NB4 (cell line): ENCODE measurements at regions not wholly inside any gene's neighbourhood (a gene's known extent, or its start where the extent isn't known, plus 50 kb on each side); places are given as distances from the start of the nearest gene placed in this dataset.

Experiments used
- DNase-seq: peaks from one replicate; pipeline ENCODE4 v3.0.0; 2010; ENCODE audit warnings: low read depth
- H3K4me3 ChIP-seq: one replicate; pipeline ENCODE4 v1.5.1; 2011; ENCODE audit warnings: mild to moderate bottlenecking, low read depth, low read length, moderate library complexity
- CTCF ChIP-seq: IDR thresholded peaks from one replicate; pipeline ENCODE4 v1.5.1; 2012; ENCODE audit warnings: low read depth, low read length
- MYC ChIP-seq: IDR thresholded peaks from 2 replicates; pipeline ENCODE4 v1.6.1; 2011; ENCODE audit warnings: low read depth, low read length
- POLR2A ChIP-seq: IDR thresholded peaks from 2 replicates; pipeline ENCODE4 v1.6.1; 2011; ENCODE audit warnings: mild to moderate bottlenecking; ENCODE audit not compliant: insufficient read length; ENCODE audit errors: extremely low read depth
- TF ChIP-seq, protein P1 (sequence below): IDR thresholded peaks from 2 replicates; pipeline ENCODE4 v1.6.1; 2011; ENCODE audit warnings: low read depth, low read length

GRCh38 chr7:42611289-42611928 lies 300.5 kb downstream of the C7orf25 start:
- no peak for DNase-seq
- TF ChIP-seq, protein P1, sequence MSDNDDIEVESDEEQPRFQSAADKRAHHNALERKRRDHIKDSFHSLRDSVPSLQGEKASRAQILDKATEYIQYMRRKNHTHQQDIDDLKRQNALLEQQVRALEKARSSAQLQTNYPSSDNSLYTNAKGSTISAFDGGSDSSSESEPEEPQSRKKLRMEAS: no peak
- TF ChIP-seq MYC: no peak
- TF ChIP-seq CTCF: no peak
- TF ChIP-seq POLR2A: no peak
- no peak overlapping the region for H3K4me3 ChIP-seq

DNA sequence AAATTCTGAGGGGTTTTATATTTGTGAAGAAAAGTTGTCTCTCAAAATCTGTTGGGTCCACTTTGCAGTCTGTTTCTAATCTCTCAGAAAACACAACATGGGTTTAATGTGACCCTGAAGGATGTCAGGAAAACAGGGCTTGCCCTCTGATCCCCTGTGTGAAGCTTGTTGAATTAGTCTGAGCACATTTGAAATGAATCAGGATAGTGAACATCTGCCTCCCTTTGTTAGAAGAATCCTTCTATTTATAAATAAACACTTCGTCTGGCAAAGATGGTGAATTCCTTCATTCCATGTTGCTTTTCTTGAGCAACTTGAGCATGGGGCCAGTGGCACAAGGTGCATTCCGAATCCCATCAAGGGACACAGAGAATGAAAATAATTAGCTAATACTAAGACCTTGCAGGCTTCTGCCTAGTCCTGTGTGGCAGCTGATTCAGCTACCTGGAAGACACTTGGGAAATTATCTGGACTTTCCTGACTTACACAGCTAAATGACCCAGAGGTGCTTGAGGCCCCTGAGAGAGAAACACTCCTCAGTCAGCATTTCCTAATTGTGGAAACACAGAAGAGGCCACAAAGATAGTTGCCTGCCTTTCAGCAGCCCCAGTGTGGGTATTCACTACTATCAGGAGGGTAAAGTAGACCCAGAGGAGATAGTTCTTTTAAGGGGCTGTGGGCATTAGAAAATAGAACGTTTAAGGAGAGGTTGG lies 305.5 kb downstream of the C7orf25 start:
- DNase-seq: no peak
- no peak overlapping the region for H3K4me3 ChIP-seq
- no peak for TF ChIP-seq CTCF
- TF ChIP-seq POLR2A: no peak
- TF ChIP-seq, protein P1: no peak
- TF ChIP-seq MYC: no peak

DNA sequence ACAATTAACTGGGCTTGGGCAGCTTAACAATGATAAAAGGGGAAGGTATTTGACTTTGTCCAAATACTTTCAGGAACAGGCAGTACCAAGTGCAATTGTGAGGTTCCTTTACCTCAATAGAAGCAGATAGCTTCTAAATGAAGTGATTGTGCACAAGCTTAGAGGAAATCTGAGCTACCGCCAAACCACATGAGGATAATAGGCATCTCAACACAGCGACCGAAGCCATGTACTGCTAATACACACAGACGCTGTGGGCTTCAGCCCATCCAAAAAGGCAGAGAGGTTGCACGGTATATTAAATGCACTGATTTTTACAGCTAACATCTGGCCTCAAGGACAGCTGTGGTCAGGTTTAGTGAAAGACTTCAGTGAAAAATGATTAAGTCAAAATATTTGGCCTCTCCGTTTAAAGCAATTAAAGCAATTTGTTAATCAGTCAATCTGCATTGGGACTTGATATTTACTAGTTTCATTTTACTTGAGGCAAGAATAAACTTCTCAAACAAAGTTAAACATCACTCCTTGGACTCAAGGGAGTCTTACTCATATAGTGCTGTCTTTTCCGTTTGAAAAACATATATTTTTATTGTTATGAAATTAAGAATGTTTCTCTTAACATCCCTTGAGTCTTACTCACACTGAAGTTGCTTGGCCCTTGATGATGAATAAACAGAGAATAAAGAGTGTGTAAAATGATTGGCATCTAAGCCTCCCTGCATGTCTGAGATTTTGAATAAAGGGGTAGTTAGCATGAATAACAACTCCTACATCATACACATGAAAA lies 306.3 kb downstream of the C7orf25 start:
- TF ChIP-seq, protein P1: no peak
- no peak for TF ChIP-seq CTCF
- TF ChIP-seq MYC: no peak
- TF ChIP-seq POLR2A: no peak
- DNase-seq: no peak
- no peak overlapping the region for H3K4me3 ChIP-seq

GRCh38 chr7:42603496-42603895 lies 308.4 kb downstream of the C7orf25 start:
- no peak overlapping the region for H3K4me3 ChIP-seq
- TF ChIP-seq CTCF: no peak
- TF ChIP-seq, protein P1: no peak
- no peak for TF ChIP-seq POLR2A
- no peak for TF ChIP-seq MYC
- DNase-seq: no peak

GRCh38 chr7:42597300-42597699 lies 314.6 kb downstream of the C7orf25 start:
- TF ChIP-seq, protein P1: no peak
- TF ChIP-seq MYC: no peak
- no peak for TF ChIP-seq CTCF
- DNase-seq: no peak
- H3K4me3 ChIP-seq: no peak overlapping the region
